ENCODE measurements at regions not wholly inside any gene's neighbourhood (a gene's known extent, or its start where the extent isn't known, plus 50 kb on each side); places are given as distances from the start of the nearest gene placed in this dataset.

DNA sequence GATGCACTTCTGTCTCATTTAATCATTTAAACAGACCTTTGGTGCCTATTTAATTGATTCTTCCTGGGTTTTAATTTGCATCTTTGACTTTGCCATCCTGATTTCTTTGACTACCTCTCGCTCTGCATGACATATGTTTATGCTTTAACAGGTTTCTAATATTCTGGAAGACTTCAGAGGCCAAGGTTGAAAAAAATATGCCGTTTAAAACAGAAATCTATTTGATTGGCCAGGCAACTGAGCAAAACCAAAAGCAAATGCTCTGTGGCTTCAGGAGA lies 303.4 kb downstream of the IRS1 start:
- no peak for TF ChIP-seq POLR2A (IDR thresholded peaks at IDR 0.05; ENCODE audit: low read depth, low read length)
- TF ChIP-seq TAF1 (IDR thresholded peaks at IDR 0.05; ENCODE audit: borderline replicate concordance, low read depth, low read length), result no peak

Measured in GM12892 (cell line).